ENCODE measurements at regions not wholly inside any gene's neighbourhood (a gene's known extent, or its start where the extent isn't known, plus 50 kb on each side); places are given as distances from the start of the nearest gene placed in this dataset.
"Not testable (repeated sequence)": the region's sequence is repeated elsewhere in the genome, so short reads cannot be mapped to it uniquely, and the experiment has no call there.

GRCh38 chr5:12169536-12169935, 265.3 kb upstream of the CTNND2 start:
- no peak for DNase-seq (ENCODE audit: low spot score)

DNA sequence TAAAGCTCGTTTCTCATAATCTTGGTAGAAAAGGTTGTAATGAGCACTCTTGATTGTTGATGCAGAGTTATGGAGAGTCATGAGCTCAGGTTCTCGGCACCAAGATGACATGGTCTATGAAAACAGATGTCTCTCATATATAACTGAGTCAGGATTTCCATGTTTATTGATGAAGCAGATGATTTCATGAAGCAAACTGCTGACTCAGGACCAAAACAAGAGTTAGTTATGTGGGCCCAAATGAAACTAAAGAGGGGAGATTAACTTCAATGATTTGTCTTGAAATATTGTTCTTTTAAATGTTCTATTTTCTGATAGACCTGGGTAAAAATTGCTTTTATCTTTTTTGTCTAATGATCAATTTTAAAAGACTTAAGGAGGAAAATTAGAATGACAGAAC, 258.6 kb upstream of the CTNND2 start:
- DNase-seq (ENCODE audit: low spot score), result no peak

DNA sequence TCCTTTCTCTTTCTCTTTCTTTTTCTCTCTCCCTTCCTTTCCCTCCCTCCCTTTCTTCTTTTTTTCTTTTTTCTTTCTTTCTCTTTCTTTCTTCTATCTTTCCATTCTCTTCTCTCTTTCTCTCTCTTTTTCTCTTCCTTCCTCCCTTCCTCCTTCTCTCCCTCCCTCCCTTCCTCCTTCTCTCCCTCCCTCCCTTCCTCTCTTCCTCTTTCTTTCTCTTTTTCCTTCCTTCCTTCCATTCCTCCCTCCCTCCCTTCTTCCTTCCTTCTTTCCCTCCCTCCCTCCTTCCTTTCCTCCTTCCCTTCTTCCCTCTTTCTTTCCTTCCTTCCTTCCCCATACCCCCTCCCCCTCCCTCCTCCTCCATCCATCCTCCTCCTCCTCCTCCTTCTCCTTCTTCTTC, 243.3 kb upstream of the CTNND2 start:
- DNase-seq (ENCODE audit: low spot score), result no peak

GRCh38 chr5:12141496-12141895, 237.2 kb upstream of the CTNND2 start:
- DNase-seq (ENCODE audit: low spot score), result no peak

- DNase-seq (ENCODE audit: low spot score), result no peak
These were observed 229.3 kb upstream of the CTNND2 start for GRCh38 chr5:12133520-12133919.

- DNase-seq (ENCODE audit: low spot score), result not testable (repeated sequence)
These were observed 226.8 kb upstream of the CTNND2 start for GRCh38 chr5:12131020-12131419.

- DNase-seq (ENCODE audit: low spot score), result no peak
These were observed 221.6 kb upstream of the CTNND2 start for GRCh38 chr5:12125895-12126294.

- DNase-seq (ENCODE audit: low spot score), result no peak
These were observed 215.4 kb upstream of the CTNND2 start for GRCh38 chr5:12119657-12120056.

GRCh38 chr5:12114075-12114474, 209.8 kb upstream of the CTNND2 start:
- no peak for DNase-seq (ENCODE audit: low spot score)

- DNase-seq (ENCODE audit: low spot score), result no peak
These were observed 208.8 kb upstream of the CTNND2 start for GRCh38 chr5:12113062-12113461.

GRCh38 chr5:12111261-12111660, 207.0 kb upstream of the CTNND2 start:
- no peak for DNase-seq (ENCODE audit: low spot score)

DNA sequence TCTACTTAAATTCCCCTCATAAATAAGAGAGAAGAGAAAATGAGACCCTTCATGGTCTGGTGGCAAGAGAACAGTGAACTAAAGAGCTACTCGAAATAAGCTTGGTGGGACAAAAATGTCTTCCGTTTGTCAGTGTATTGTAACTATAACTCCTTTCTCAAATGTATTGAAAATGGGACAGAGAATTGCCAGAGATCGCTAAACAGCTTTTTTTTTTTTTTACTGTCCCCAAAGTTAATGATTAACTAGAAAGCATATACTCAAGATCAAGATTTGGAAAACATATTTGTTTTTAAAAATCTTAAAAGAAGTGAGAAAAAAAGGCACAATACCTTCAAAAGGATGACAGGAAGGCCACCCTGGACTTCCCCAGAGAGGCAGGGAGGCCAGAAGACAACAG, 206.4 kb upstream of the CTNND2 start:
- no peak for DNase-seq (ENCODE audit: low spot score)

- DNase-seq (ENCODE audit: low spot score), result no peak
These were observed 204.9 kb upstream of the CTNND2 start for GRCh38 chr5:12109075-12109688.

DNA sequence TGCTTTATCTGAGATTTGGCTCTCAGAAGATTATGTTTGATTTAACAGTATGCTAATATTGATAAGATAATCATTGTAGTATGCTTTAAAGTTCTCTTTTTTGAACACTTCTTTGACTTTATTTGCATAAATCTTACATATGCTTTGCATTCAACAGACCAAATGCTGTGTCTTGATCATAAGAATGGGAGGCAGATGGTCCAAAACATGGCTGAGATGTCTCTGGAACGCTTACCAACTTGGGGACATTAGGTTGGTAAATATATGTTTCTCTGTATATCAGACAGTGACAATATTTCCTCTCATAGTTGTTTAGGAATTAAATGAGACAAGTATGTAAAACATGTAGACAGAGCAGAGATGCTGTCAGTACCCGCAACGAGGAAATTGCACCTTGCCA, 197.9 kb upstream of the CTNND2 start:
- DNase-seq (ENCODE audit: low spot score), result no peak

- no peak for DNase-seq (ENCODE audit: low spot score)
These were observed 196.3 kb upstream of the CTNND2 start for GRCh38 chr5:12100542-12100941.

DNA sequence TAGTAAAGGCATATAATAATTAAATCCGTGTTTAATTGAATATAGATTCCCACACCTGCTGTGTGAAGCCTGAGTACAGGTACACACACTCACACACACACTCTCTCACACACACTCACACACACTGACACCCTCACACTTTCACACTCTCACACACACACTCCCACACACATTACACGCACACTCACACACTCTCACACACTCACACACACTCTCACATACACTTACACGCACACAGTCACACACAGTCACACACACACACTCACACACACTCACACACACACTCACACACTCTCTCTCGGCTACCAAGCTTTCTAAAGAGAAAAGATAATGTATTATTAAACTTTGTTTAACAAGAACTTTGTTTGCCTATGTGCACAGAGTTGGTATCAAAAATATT, 195.1 kb upstream of the CTNND2 start:
- no peak for DNase-seq (ENCODE audit: low spot score)

- DNase-seq (ENCODE audit: low spot score), result no peak
These were observed 191.6 kb upstream of the CTNND2 start for GRCh38 chr5:12095808-12096281.

GRCh38 chr5:12093586-12093985, 189.3 kb upstream of the CTNND2 start:
- no peak for DNase-seq (ENCODE audit: low spot score)

DNA sequence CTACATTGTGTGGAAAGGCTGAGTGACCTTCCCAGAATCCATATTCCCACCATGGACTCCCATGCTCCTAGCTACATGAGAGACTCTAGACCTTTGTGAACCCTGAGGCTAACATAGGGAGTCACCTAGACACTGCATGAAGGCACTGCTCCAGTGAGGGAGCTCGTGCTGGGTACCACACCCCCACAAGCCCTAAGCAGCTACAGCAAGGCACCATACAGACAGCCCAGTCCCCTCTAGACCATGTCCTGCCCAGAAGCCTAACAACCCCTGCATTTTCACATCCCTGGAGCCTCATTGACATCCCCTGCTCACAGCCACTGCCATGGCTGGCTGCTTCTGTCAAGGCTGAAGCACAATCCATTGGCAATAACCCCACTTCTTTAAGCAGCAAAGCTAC, 176.5 kb upstream of the CTNND2 start:
- DNase-seq (ENCODE audit: low spot score), result no peak

GRCh38 chr5:12078286-12078685, 174.0 kb upstream of the CTNND2 start:
- not testable (repeated sequence) for DNase-seq (ENCODE audit: low spot score)

GRCh38 chr5:12073426-12073825, 169.2 kb upstream of the CTNND2 start:
- DNase-seq (ENCODE audit: low spot score), result no peak

DNA sequence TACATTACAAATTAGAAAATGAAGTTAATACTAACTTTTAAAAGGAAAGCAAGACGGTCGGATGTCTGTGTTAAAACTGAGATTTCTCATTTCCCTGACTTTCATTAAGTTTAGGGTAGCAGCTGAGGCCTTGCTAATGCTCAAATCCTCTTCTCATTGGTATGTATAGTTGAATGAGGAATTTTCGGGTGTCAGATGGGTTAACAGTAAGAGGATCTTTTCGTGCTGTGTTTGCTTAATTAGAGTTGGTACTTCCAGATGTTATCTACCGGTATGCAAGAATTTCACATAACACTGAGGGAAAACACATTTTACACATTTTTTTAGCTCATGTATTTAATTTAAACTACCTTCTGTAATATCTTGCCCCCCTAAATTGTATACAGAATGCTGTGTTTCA, 168.2 kb upstream of the CTNND2 start:
- DNase-seq (ENCODE audit: low spot score), result no peak

DNA sequence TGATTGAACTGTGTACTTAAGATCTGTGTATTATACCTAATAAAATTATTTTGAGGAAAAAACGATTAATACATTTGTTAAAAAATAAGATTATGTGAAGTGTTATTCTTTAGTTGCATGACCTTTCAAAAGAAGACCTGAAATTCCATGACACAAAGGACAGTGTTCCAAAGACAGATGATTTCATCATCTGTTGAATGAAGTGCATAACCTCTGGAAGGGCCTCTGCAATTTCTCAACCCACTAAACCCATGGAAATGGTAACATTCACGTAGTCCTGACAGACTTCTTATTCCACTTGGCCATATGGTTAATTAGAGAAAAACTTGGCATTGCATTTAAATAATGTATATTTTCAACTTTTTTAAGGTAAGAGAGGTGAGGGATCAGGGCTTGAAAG, 167.2 kb upstream of the CTNND2 start:
- DNase-seq (ENCODE audit: low spot score), result no peak

- DNase-seq (ENCODE audit: low spot score), result peak; percentile 85
These were observed 119.5 kb upstream of the CTNND2 start for GRCh38 chr5:12023614-12024241.
